Transverse colon (tissue), 4 donors: ENCODE measurements at regions not wholly inside any gene's neighbourhood (a gene's known extent, or its start where the extent isn't known, plus 50 kb on each side); places are given as distances from the start of the nearest gene placed in this dataset.

Experiments
- DNase-seq: peaks from one replicate; pipeline ENCODE4 v3.0.0-alpha.2; 2019
- H3K27ac ChIP-seq, 4 donors: fragments of 200-600 bp; sonication (generic); 2 replicates each; pipeline ENCODE4 v1.5.1; 2016 to 2018; ENCODE audit warnings: inconsistent platforms in 4 of 4
- H3K27me3 ChIP-seq: fragments of 200-600 bp; sonication (generic); 2 replicates; pipeline ENCODE4 v1.5.1; 2017; ENCODE audit warnings: inconsistent platforms
- H3K36me3 ChIP-seq, 4 donors: fragments of 200-600 bp; sonication (generic); 2 replicates each; pipeline ENCODE4 v1.5.1; 2017 to 2019; ENCODE audit warnings: inconsistent platforms in 4 of 4
- H3K4me1 ChIP-seq, 4 donors: fragments of 200-600 bp; sonication (generic); 2 replicates each; pipeline ENCODE4 v1.5.1; 2017 to 2020; ENCODE audit warnings: inconsistent platforms in 4 of 4
- H3K4me3 ChIP-seq, 4 donors: fragments of 200-600 bp; sonication (generic); 1 replicate in 1 of 4; 2 replicates in 3 of 4; pipeline versions ENCODE4 v1.5.1 to v1.6.1; 2017 to 2019; ENCODE audit warnings: inconsistent platforms in 4 of 4
- H3K9me3 ChIP-seq, 2 donors: fragments of 200-600 bp; sonication (generic); 2 replicates each; pipeline ENCODE4 v1.5.1; 2017 to 2019; ENCODE audit warnings: inconsistent platforms in 2 of 2
- EP300 ChIP-seq: sonication (generic); formaldehyde crosslinking; IDR thresholded peaks from one replicate; pipeline ENCODE4 v1.6.1; 2017; ENCODE audit warnings: antibody characterized with exemption, low read depth
- POLR2A ChIP-seq: fragments of 450-650 bp; IDR thresholded peaks from one replicate; pipeline ENCODE4 v1.6.1; 2016; ENCODE audit warnings: antibody characterized with exemption, mild to moderate bottlenecking, moderate library complexity
- POLR2AphosphoS5 ChIP-seq, 3 donors: sonication (generic); formaldehyde crosslinking; IDR thresholded peaks; one replicate each; pipeline ENCODE4 v1.6.1; 2016; ENCODE audit warnings: antibody characterized with exemption in 3 of 3
- WGBS, 2 donors: methylation state at CpG; one replicate each; pipeline ENCODE4 v1.1.5; 2018; ENCODE audit warnings: low coverage in 1 of 2; 5-methylcytosine and 5-hydroxymethylcytosine counted together
- in situ Hi-C, 4 donors: fragments of 200-750 bp; cut with MboI; loops; one replicate each; pipeline versions ENCODE4 v1.15.0 to v1.15.1; 2017; ENCODE audit warnings: low sequenced_read_pairs in 3 of 4, low pct_ligation_motif_present in 1 of 4, low pct_unique_long_range_greater_than_20kb in 1 of 4
- intact Hi-C: fragments of 100-400 bp; cut with DNase I; formaldehyde crosslinking; loops from one replicate; pipeline ENCODE4 v1.15.1; 2023; ENCODE audit warnings: low total_unique reads
- TF ChIP-seq, protein P1 (sequence below), 5 experiments: fragments of 200-600 bp in 3 of 5; fragments of 450-650 bp in 2 of 5; sonication (generic) in 3 of 5; IDR thresholded peaks; 1 replicate in 2 of 5; 2 replicates in 3 of 5; pipeline ENCODE4 v1.5.1; 2016 to 2017; ENCODE audit warnings: antibody characterized with exemption in 5 of 5, inconsistent platforms in 3 of 5, mild to moderate bottlenecking in 2 of 5, moderate library complexity in 1 of 5

DNA sequence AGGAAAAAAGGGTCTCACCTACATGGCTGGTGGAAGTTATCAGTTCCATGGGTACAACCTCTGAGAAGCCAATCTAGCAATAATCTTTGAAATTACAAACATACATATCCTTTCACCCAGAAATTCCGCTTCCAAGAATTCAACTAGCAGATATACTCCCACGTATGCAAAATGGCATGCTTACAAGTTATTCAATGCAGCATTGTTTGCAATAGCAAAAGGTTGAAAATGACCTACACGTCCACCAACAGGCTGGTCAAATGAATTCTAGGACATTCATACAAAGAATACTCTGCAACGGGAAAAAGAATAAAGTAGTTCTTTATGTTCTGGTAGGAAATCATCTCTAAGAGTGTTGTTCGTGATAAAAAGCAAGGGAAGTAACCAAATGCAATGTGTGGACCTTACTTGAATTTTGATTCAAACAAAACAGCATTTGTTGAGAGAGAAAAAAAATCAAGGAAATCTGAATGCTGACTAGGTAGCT is 63.7 kb upstream of the NLK start:
- TF ChIP-seq POLR2AphosphoS5 (IDR thresholded peaks at IDR 0.05) (no peak), POLR2A (no peak), EP300 (no peak)
- TF ChIP-seq, protein P1, sequence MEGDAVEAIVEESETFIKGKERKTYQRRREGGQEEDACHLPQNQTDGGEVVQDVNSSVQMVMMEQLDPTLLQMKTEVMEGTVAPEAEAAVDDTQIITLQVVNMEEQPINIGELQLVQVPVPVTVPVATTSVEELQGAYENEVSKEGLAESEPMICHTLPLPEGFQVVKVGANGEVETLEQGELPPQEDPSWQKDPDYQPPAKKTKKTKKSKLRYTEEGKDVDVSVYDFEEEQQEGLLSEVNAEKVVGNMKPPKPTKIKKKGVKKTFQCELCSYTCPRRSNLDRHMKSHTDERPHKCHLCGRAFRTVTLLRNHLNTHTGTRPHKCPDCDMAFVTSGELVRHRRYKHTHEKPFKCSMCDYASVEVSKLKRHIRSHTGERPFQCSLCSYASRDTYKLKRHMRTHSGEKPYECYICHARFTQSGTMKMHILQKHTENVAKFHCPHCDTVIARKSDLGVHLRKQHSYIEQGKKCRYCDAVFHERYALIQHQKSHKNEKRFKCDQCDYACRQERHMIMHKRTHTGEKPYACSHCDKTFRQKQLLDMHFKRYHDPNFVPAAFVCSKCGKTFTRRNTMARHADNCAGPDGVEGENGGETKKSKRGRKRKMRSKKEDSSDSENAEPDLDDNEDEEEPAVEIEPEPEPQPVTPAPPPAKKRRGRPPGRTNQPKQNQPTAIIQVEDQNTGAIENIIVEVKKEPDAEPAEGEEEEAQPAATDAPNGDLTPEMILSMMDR (IDR thresholded peaks at IDR 0.05): no peak
- Histone ChIP-seq H3K27ac (no peak overlapping the region), H3K4me3 (no peak overlapping the region), H3K9me3 (no peaks in the 10 kb centered on the region), H3K36me3 (no peaks in the 10 kb centered on the region), H3K4me1 (no peaks in the 10 kb centered on the region), H3K27me3 (no peaks in the 10 kb centered on the region)
- in situ Hi-C loops: no loop called here
- DNase-seq: no peak
- intact Hi-C loops: no loop called here
- WGBS, 2 donors: 79 to 83% methylated on average over 4 to 5 of the region's 5 CpGs

DNA sequence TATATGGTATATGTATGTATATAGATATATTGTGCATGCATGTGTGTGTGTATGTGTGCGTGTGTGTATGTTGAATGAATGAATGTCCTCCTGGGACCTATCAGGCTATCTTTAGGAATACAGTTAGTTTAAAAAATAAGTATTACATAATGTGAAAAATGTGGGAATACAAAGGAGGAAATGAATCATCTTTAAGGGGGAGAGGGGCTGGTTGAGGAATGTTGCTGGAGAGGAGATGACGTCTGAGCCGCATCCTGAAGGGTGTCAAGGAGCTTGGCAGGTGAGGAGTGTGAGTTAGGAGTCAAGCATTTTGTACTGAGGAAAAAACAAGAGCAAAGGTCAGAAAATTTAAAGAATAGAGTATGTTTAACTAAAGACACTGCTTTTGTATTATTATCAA is 62.4 kb upstream of the NLK start:
- Histone ChIP-seq H3K9me3 (no peaks in the 10 kb centered on the region), H3K27ac (no peak overlapping the region), H3K27me3 (no peaks in the 10 kb centered on the region), H3K36me3 (no peaks in the 10 kb centered on the region), H3K4me1 (peaks cover 0 to 1% (median 0%) of the 10 kb centered on the region in 4 donors), H3K4me3 (no peak overlapping the region)
- in situ Hi-C loops: no loop called here
- 77 to 85% methylated on average over 3 of the region's 3 CpGs for WGBS, 2 donors
- intact Hi-C loops: no loop called here
- TF ChIP-seq EP300 (no peak), POLR2AphosphoS5 (IDR thresholded peaks at IDR 0.05) (no peak), POLR2A (no peak)
- TF ChIP-seq, protein P1 (IDR thresholded peaks at IDR 0.05): no peak
- DNase-seq: no peak

DNA sequence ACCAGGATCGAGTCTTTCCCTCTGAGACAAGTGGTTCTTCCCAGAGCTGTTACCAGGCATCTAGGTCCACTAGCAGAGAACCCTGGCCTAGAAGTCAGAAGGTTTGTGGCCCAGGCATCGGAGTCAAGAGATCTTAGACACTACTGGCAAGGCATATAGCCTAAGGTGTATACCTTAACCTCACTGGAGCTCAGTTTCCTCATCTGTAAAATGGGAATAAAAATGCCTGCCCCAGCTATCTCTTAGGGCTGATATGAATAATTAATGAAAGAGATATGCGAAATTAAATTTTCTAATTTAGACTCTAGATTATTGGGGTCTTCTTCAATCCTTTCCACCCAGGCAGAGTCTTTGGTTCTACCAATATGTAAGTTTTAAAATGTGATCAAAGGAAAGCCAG is 60.5 kb upstream of the NLK start:
- TF ChIP-seq EP300 (no peak), POLR2A (no peak), POLR2AphosphoS5 (IDR thresholded peaks at IDR 0.05) (no peak)
- TF ChIP-seq, protein P1 (IDR thresholded peaks at IDR 0.05): no peak
- H3K27ac ChIP-seq: no peak overlapping the region
- H3K9me3 ChIP-seq: no peaks in the 10 kb centered on the region
- H3K36me3 ChIP-seq: no peaks in the 10 kb centered on the region
- DNase-seq: no peak
- in situ Hi-C loops: no loop called here
- intact Hi-C loops: no loop called here
- peaks cover 0 to 6% (median 0%) of the 10 kb centered on the region in 4 donors for H3K4me1 ChIP-seq
- H3K27me3 ChIP-seq: no peaks in the 10 kb centered on the region
- WGBS, 2 donors: 86 to 87% methylated on average over 1 to 3 of the region's 3 CpGs
- H3K4me3 ChIP-seq: no peak overlapping the region

DNA sequence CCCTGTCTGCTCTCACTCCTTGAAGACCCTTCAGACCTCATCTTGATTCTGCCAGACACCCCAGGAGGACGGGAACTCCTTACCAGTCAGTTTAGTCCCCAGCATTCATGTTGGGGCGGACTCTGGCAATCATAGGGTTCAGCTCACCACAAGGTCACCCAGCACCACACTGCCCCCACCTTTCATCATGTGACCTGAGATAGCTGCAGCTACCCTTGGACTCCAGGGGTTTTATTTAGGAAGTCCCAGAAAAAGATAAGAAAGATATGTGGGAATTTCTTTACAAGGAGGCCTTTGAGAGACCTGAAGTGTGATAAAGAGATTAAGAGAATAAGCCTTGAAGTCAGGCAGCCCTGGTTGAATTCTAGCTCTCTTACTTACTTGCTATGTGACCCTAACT is 59.8 kb upstream of the NLK start:
- WGBS, 2 donors: 72 to 89% methylated on average over 2 of the region's 2 CpGs
- Histone ChIP-seq H3K27ac (no peak overlapping the region), H3K4me3 (no peak overlapping the region), H3K9me3 (no peaks in the 10 kb centered on the region), H3K27me3 (no peaks in the 10 kb centered on the region), H3K36me3 (no peaks in the 10 kb centered on the region), H3K4me1 (peaks cover 0 to 6% (median 0%) of the 10 kb centered on the region in 4 donors)
- TF ChIP-seq, protein P1 (IDR thresholded peaks at IDR 0.05): no peak
- TF ChIP-seq POLR2A: no peak
- no peak for TF ChIP-seq EP300
- TF ChIP-seq POLR2AphosphoS5 (IDR thresholded peaks at IDR 0.05): no peak
- intact Hi-C loops (no loop called here), in situ Hi-C loops (no loop called here)
- no peak for DNase-seq
